K562 (cell line): ENCODE measurements at regions not wholly inside any gene's neighbourhood (a gene's known extent, or its start where the extent isn't known, plus 50 kb on each side); places are given as distances from the start of the nearest gene placed in this dataset.

Experiments used
- ATAC-seq: fragments of 200-7000 bp; cut with Tn5 transposase; 3 replicates; pipeline ENCODE4 v1.9.1; 2020; ENCODE audit warnings: moderate library complexity
- BruUV-seq: library from RNA; stranded (reverse); fragments of 400-500 nt; replicated peaks from 2 replicates; lab custom pipeline; 2021; lab: Mats Ljungman, UMichigan
- CTCF ChIA-PET: fragments of 300-600 bp; formaldehyde crosslinking; extraction: SDS; loops from one replicate; lab custom pipeline; 2021; ENCODE audit warnings: low intra/inter-chr PET ratio; lab: Yijun Ruan, JAX
- POLR2A ChIA-PET: fragments of 300-600, 350-650 bp; sonication (Branson Sonifier 250); formaldehyde crosslinking; extraction: SDS; loops from one replicate; lab custom pipeline; 2021; ENCODE audit warnings: antibody characterized with exemption, inconsistent platforms; lab: Yijun Ruan, JAX
- DNase-seq, 4 experiments: peaks; one replicate each; pipeline versions ENCODE4 v3.0.0 to v3.0.0-alpha.2; 2011 to 2018; ENCODE audit warnings: low spot score in 3 of 4, mixed read lengths in 3 of 4; ENCODE audit errors: extremely low read depth in 1 of 4
- FAIRE-seq: peaks from 2 replicates; lab custom pipeline; 2011; peaks lifted over from hg19 to GRCh38; lab: Jason Lieb, UNC
- H2AFZ ChIP-seq: 2 replicates; pipeline ENCODE4 v1.6.0; 2011; ENCODE audit warnings: low read depth, low read length, control low read depth, inconsistent platforms
- H3K27ac ChIP-seq: fragments of 200-600 bp; 3 replicates; pipeline ENCODE4 v1.8.0; 2011; ENCODE audit warnings: low read depth, mild to moderate bottlenecking, control low read depth, inconsistent platforms, low read length, moderate library complexity, mixed read lengths; ENCODE audit errors: extremely low read depth
- H3K27me3 ChIP-seq, 2 experiments: fragments of 300-600 bp in 1 of 2; 2 replicates in 1 of 2; 3 replicates in 1 of 2; pipeline versions ENCODE4 v1.6.0 to v1.8.0; 2011; ENCODE audit warnings: inconsistent platforms in 2 of 2, low read length in 2 of 2, mild to moderate bottlenecking in 1 of 2, mixed read lengths in 1 of 2, moderate library complexity in 1 of 2; ENCODE audit not compliant: control insufficient read depth in 2 of 2, insufficient read depth in 2 of 2
- H3K36me3 ChIP-seq: fragments of 300-600 bp; 3 replicates; pipeline ENCODE4 v1.8.0; 2011; ENCODE audit warnings: mild to moderate bottlenecking, low read length, inconsistent platforms; ENCODE audit not compliant: control insufficient read depth, insufficient read depth
- H3K4me1 ChIP-seq, 2 experiments: fragments of 200-600 bp in 1 of 2; replicated peaks in 1 of 2; 2 replicates in 1 of 2; 3 replicates in 1 of 2; pipeline versions ENCODE4 v1.5.1 to v1.8.0; 2011; ENCODE audit warnings: inconsistent platforms in 2 of 2, low read length in 2 of 2, mild to moderate bottlenecking in 1 of 2, mixed read lengths in 1 of 2, moderate library complexity in 1 of 2; ENCODE audit not compliant: control insufficient read depth in 2 of 2, insufficient read depth in 2 of 2
- H3K4me2 ChIP-seq: 2 replicates; pipeline ENCODE4 v1.6.1; 2011; ENCODE audit warnings: low read length, control low read depth, inconsistent platforms, mixed read lengths; ENCODE audit not compliant: insufficient read depth
- H3K4me3 ChIP-seq: fragments of 200-600 bp; sonication (generic), shearing (Covaris generic); 2 replicates; pipeline ENCODE4 v1.5.1; 2016; ENCODE audit warnings: control low read depth, inconsistent platforms
- H3K79me2 ChIP-seq: fragments of 200-600 bp; 3 replicates; pipeline ENCODE4 v1.8.0; 2011; ENCODE audit warnings: low read length, inconsistent platforms; ENCODE audit not compliant: control insufficient read depth, insufficient read depth
- H3K9ac ChIP-seq, 2 experiments: 2 replicates each; pipeline versions ENCODE4 v1.6.0 to v1.6.1; 2011; ENCODE audit warnings: low read depth in 2 of 2, low read length in 2 of 2, control low read depth in 1 of 2, inconsistent platforms in 1 of 2, mild to moderate bottlenecking in 1 of 2, mixed read lengths in 1 of 2; ENCODE audit not compliant: insufficient read depth in 1 of 2
- H3K9me1 ChIP-seq: one replicate; pipeline ENCODE4 v1.6.0; 2011; ENCODE audit warnings: inconsistent platforms, mild to moderate bottlenecking, low read length, moderate library complexity; ENCODE audit not compliant: control insufficient read depth, insufficient read depth
- H3K9me3 ChIP-seq: replicated peaks from 2 replicates; pipeline ENCODE4 v1.5.1; 2011; ENCODE audit warnings: low read depth, low read length, inconsistent platforms; ENCODE audit not compliant: control insufficient read depth, insufficient read depth
- H4K20me1 ChIP-seq: replicated peaks from 2 replicates; pipeline ENCODE4 v1.6.1; 2011; ENCODE audit warnings: low read length, inconsistent platforms, mixed read lengths; ENCODE audit not compliant: control insufficient read depth, insufficient read depth
- BDP1 ChIP-seq: IDR thresholded peaks from 3 replicates; pipeline ENCODE4 v1.6.1; 2011; ENCODE audit not compliant: insufficient read length, insufficient read depth
- CGGBP1 ChIP-seq: fragments of 250-450 bp; sonication (Bioruptor Pico); IDR thresholded peaks from 2 replicates; pipeline ENCODE4 v1.9.0; 2021; ENCODE audit warnings: mild to moderate bottlenecking
- CHD1 ChIP-seq: fragments of 200-600 bp; sonication (generic); IDR thresholded peaks from one replicate; pipeline ENCODE4 v1.6.1; 2012; ENCODE audit warnings: mild to moderate bottlenecking, moderate library complexity, low read length, inconsistent platforms
- CREB1 ChIP-seq, 2 experiments: sonication (generic) in 1 of 2; formaldehyde crosslinking in 1 of 2; IDR thresholded peaks; 2 replicates each; pipeline versions ENCODE4 v1.6.1 to v1.8.0; 2012 to 2022; ENCODE audit warnings: inconsistent platforms in 1 of 2, mild to moderate bottlenecking in 1 of 2, missing genetic modification reagents in 1 of 2, moderate library complexity in 1 of 2
- CREB5 ChIP-seq: fragments of 250-450 bp; sonication (Bioruptor Pico); IDR thresholded peaks from 2 replicates; pipeline ENCODE4 v1.5.0; 2020; ENCODE audit warnings: mild to moderate bottlenecking
- DEAF1 ChIP-seq: fragments of 450-650 bp; formaldehyde crosslinking; IDR thresholded peaks from 2 replicates; pipeline ENCODE4 v1.4.0; 2020; ENCODE audit warnings: mild to moderate bottlenecking, moderate library complexity
- ETV1 ChIP-seq: fragments of 450-650 bp; conservative IDR thresholded peaks from 2 replicates; pipeline ENCODE4 v1.6.1; 2016; ENCODE audit warnings: missing genetic modification characterization, control low read depth, low read depth, missing compliant biosample characterization
- GTF2F1 ChIP-seq: IDR thresholded peaks from 2 replicates; pipeline ENCODE4 v1.6.1; 2011; ENCODE audit warnings: low read depth, low read length, improper control_type of control experiment
- HLTF ChIP-seq: fragments of 450-650 bp; IDR thresholded peaks from 2 replicates; pipeline ENCODE4 v1.6.1; 2016
- IRF9 ChIP-seq: fragments of 450-650 bp; IDR thresholded peaks from 2 replicates; pipeline ENCODE4 v1.6.1; 2016; ENCODE audit warnings: missing biosample characterization, missing genetic modification characterization
- LARP7 ChIP-seq: fragments of 450-650 bp; IDR thresholded peaks from 2 replicates; pipeline ENCODE4 v1.6.1; 2016
- PTBP1 ChIP-seq: fragments of 200-400 bp; formaldehyde crosslinking; IDR thresholded peaks from 2 replicates; pipeline ENCODE4 v1.6.1; 2017; ENCODE audit warnings: low read depth, low read length
- PURB ChIP-seq: sonication (generic); formaldehyde crosslinking; IDR thresholded peaks from 2 replicates; pipeline ENCODE4 v1.9.0; 2021; ENCODE audit warnings: low read depth, mild to moderate bottlenecking, missing genetic modification reagents
- RFX7 ChIP-seq: fragments of 250-450 bp; sonication (Bioruptor Pico); IDR thresholded peaks from 2 replicates; pipeline ENCODE4 v1.5.1; 2021; ENCODE audit warnings: mild to moderate bottlenecking
- SMARCA5 ChIP-seq: fragments of 450-650 bp; IDR thresholded peaks from 2 replicates; pipeline ENCODE4 v1.6.1; 2016
- THRAP3 ChIP-seq: fragments of 450-650 bp; IDR thresholded peaks from 2 replicates; pipeline ENCODE4 v1.6.1; 2016; ENCODE audit warnings: mild to moderate bottlenecking, inconsistent platforms, borderline replicate concordance
- ZBTB12 ChIP-seq: fragments of 250-450 bp; sonication (Bioruptor Pico); IDR thresholded peaks from 2 replicates; pipeline ENCODE4 v1.4.0; 2020
- ZNF830 ChIP-seq: fragments of 250-450 bp; sonication (Bioruptor Pico); IDR thresholded peaks from 2 replicates; pipeline ENCODE4 v1.5.0; 2021; ENCODE audit warnings: mild to moderate bottlenecking
- whole genome bisulfite sequencing: fragments of 100-300 bp; shearing (Covaris generic); methylation state at CpG from one replicate; pipeline ENCODE4 v1.1.6; 2016; ENCODE audit warnings: low coverage, mixed read lengths; ENCODE audit not compliant: insufficient coverage; ENCODE audit errors: missing lambda C conversion rate; 5-methylcytosine and 5-hydroxymethylcytosine counted together
- in situ Hi-C: fragments of 300-500 bp; cut with MboI; formaldehyde crosslinking; loops from 4 replicates; pipeline ENCODE4 v1.15.0; 2018; ENCODE audit warnings: inconsistent platforms, mixed read lengths
- intact Hi-C: fragments of 100-400 bp; cut with micrococcal nuclease; formaldehyde crosslinking; loops from 2 replicates; pipeline ENCODE4 v1.14.2; 2022

GRCh38 chr21:16342932-16343331 is 613.1 kb downstream of the USP25 start (continued):
- no peak for TF ChIP-seq IRF9
- no peak for TF ChIP-seq CREB1 (IDR thresholded peaks at IDR 0.05)
- TF ChIP-seq CREB1 (CRISPR knock-in tag; IDR thresholded peaks at IDR 0.05), result no peak
- TF ChIP-seq RFX7 (CRISPR knock-in tag), result no peak
- no peak for TF ChIP-seq CREB5 (CRISPR knock-in tag)
- no peak for TF ChIP-seq SMARCA5

- no TSS peak for BruUV-seq
- H2AFZ ChIP-seq, result no peak overlapping the region
- POLR2A ChIA-PET, result no interaction called here
- no peaks in the 10 kb centered on the region for H3K27me3 ChIP-seq
- H3K4me1 ChIP-seq, result no peaks in the 10 kb centered on the region
- H3K4me2 ChIP-seq, result no peak overlapping the region
- no peaks in the 10 kb centered on the region for H3K36me3 ChIP-seq
- FAIRE-seq (no peak), DNase-seq (no peak)
- H3K9me1 ChIP-seq, result no peaks in the 10 kb centered on the region
- H3K4me3 ChIP-seq, result no peak overlapping the region
- no peak overlapping the region for H3K27ac ChIP-seq
- H3K79me2 ChIP-seq, result no peaks in the 10 kb centered on the region
- in situ Hi-C loops, result no loop called here
- CTCF ChIA-PET, result no interaction called here
- H4K20me1 ChIP-seq, result no peaks in the 10 kb centered on the region
- TF ChIP-seq ZNF830 (CRISPR knock-in tag) (no peak), PURB (CRISPR knock-in tag) (no peak), PTBP1 (no peak), DEAF1 (CRISPR knock-in tag) (no peak), CGGBP1 (no peak), CHD1 (no peak), ETV1 (tag) (no peak), HLTF (no peak), GTF2F1 (no peak), THRAP3 (no peak), LARP7 (no peak), ZBTB12 (CRISPR knock-in tag) (no peak), BDP1 (no peak)
- TF ChIP-seq, all 486 proteins: peak for 0
- no peak for ATAC-seq
- 0% methylated on average over 3 of the region's 3 CpGs for WGBS
- no peak overlapping the region for H3K9ac ChIP-seq
- no peaks in the 10 kb centered on the region for H3K9me3 ChIP-seq
- intact Hi-C loops, result no loop called here
These were observed 614.0 kb downstream of the USP25 start for GRCh38 chr21:16343776-16344175.
